Medulla oblongata (tissue), 1 donor: ENCODE measurements at regions not wholly inside any gene's neighbourhood (a gene's known extent, or its start where the extent isn't known, plus 50 kb on each side); places are given as distances from the start of the nearest gene placed in this dataset.
A peak's percentile ranks its signal among the peaks of the same experiment; 100 is the strongest.
"Not testable (repeated sequence)": the region's sequence is repeated elsewhere in the genome, so short reads cannot be mapped to it uniquely, and the experiment has no call there.

Experiments used
- DNase-seq: peaks from one replicate; pipeline ENCODE4 v3.0.0-alpha.2; 2015; ENCODE audit errors: extremely low spot score

GRCh38 chr5:38789134-38789533 is 56.7 kb upstream of the OSMR start:
- no peak for DNase-seq

- no peak for DNase-seq
Observed at GRCh38 chr5:38789777-38790176, 56.0 kb upstream of the OSMR start.

GRCh38 chr5:38790268-38790667 is 55.5 kb upstream of the OSMR start:
- no peak for DNase-seq

- DNase-seq = no peak
Observed at GRCh38 chr5:38790891-38791290, 54.9 kb upstream of the OSMR start.

- no peak for DNase-seq
Observed at GRCh38 chr5:38793099-38793498, 52.7 kb upstream of the OSMR start.

- not testable (repeated sequence) for DNase-seq
Observed at GRCh38 chr5:38794037-38794436, 51.8 kb upstream of the OSMR start.

- DNase-seq = no peak
Observed at GRCh38 chr5:38794986-38795385, 50.8 kb upstream of the OSMR start.

- DNase-seq = peak; percentile 74
Observed at GRCh38 chr5:38795986-38796741, 49.6 kb upstream of the OSMR start.
